K562 (cell line): ENCODE measurements at regions not wholly inside any gene's neighbourhood (a gene's known extent, or its start where the extent isn't known, plus 50 kb on each side); places are given as distances from the start of the nearest gene placed in this dataset.

Experiments used
- ATAC-seq: fragments of 200-7000 bp; cut with Tn5 transposase; 3 replicates; pipeline ENCODE4 v1.9.1; 2020; ENCODE audit warnings: moderate library complexity
- BruUV-seq: library from RNA; stranded (reverse); fragments of 400-500 nt; replicated peaks from 2 replicates; lab custom pipeline; 2021; lab: Mats Ljungman, UMichigan
- CTCF ChIA-PET: fragments of 300-600 bp; formaldehyde crosslinking; extraction: SDS; loops from one replicate; lab custom pipeline; 2021; ENCODE audit warnings: low intra/inter-chr PET ratio; lab: Yijun Ruan, JAX
- POLR2A ChIA-PET: fragments of 300-600, 350-650 bp; sonication (Branson Sonifier 250); formaldehyde crosslinking; extraction: SDS; loops from one replicate; lab custom pipeline; 2021; ENCODE audit warnings: antibody characterized with exemption, inconsistent platforms; lab: Yijun Ruan, JAX
- DNase-seq, 4 experiments: peaks; one replicate each; pipeline versions ENCODE4 v3.0.0 to v3.0.0-alpha.2; 2011 to 2018; ENCODE audit warnings: low spot score in 3 of 4, mixed read lengths in 3 of 4; ENCODE audit errors: extremely low read depth in 1 of 4
- FAIRE-seq: peaks from 2 replicates; lab custom pipeline; 2011; peaks lifted over from hg19 to GRCh38; lab: Jason Lieb, UNC
- H2AFZ ChIP-seq: 2 replicates; pipeline ENCODE4 v1.6.0; 2011; ENCODE audit warnings: low read depth, low read length, control low read depth, inconsistent platforms
- H3K27ac ChIP-seq: fragments of 200-600 bp; 3 replicates; pipeline ENCODE4 v1.8.0; 2011; ENCODE audit warnings: low read depth, mild to moderate bottlenecking, control low read depth, inconsistent platforms, low read length, moderate library complexity, mixed read lengths; ENCODE audit errors: extremely low read depth
- H3K27me3 ChIP-seq, 2 experiments: fragments of 300-600 bp in 1 of 2; 2 replicates in 1 of 2; 3 replicates in 1 of 2; pipeline versions ENCODE4 v1.6.0 to v1.8.0; 2011; ENCODE audit warnings: inconsistent platforms in 2 of 2, low read length in 2 of 2, mild to moderate bottlenecking in 1 of 2, mixed read lengths in 1 of 2, moderate library complexity in 1 of 2; ENCODE audit not compliant: control insufficient read depth in 2 of 2, insufficient read depth in 2 of 2
- H3K36me3 ChIP-seq: fragments of 300-600 bp; 3 replicates; pipeline ENCODE4 v1.8.0; 2011; ENCODE audit warnings: mild to moderate bottlenecking, low read length, inconsistent platforms; ENCODE audit not compliant: control insufficient read depth, insufficient read depth
- H3K4me1 ChIP-seq, 2 experiments: fragments of 200-600 bp in 1 of 2; replicated peaks in 1 of 2; 2 replicates in 1 of 2; 3 replicates in 1 of 2; pipeline versions ENCODE4 v1.5.1 to v1.8.0; 2011; ENCODE audit warnings: inconsistent platforms in 2 of 2, low read length in 2 of 2, mild to moderate bottlenecking in 1 of 2, mixed read lengths in 1 of 2, moderate library complexity in 1 of 2; ENCODE audit not compliant: control insufficient read depth in 2 of 2, insufficient read depth in 2 of 2
- H3K4me2 ChIP-seq: 2 replicates; pipeline ENCODE4 v1.6.1; 2011; ENCODE audit warnings: low read length, control low read depth, inconsistent platforms, mixed read lengths; ENCODE audit not compliant: insufficient read depth
- H3K4me3 ChIP-seq: fragments of 200-600 bp; sonication (generic), shearing (Covaris generic); 2 replicates; pipeline ENCODE4 v1.5.1; 2016; ENCODE audit warnings: control low read depth, inconsistent platforms
- H3K79me2 ChIP-seq: fragments of 200-600 bp; 3 replicates; pipeline ENCODE4 v1.8.0; 2011; ENCODE audit warnings: low read length, inconsistent platforms; ENCODE audit not compliant: control insufficient read depth, insufficient read depth
- H3K9ac ChIP-seq, 2 experiments: 2 replicates each; pipeline versions ENCODE4 v1.6.0 to v1.6.1; 2011; ENCODE audit warnings: low read depth in 2 of 2, low read length in 2 of 2, control low read depth in 1 of 2, inconsistent platforms in 1 of 2, mild to moderate bottlenecking in 1 of 2, mixed read lengths in 1 of 2; ENCODE audit not compliant: insufficient read depth in 1 of 2
- H3K9me1 ChIP-seq: one replicate; pipeline ENCODE4 v1.6.0; 2011; ENCODE audit warnings: inconsistent platforms, mild to moderate bottlenecking, low read length, moderate library complexity; ENCODE audit not compliant: control insufficient read depth, insufficient read depth
- H3K9me3 ChIP-seq: replicated peaks from 2 replicates; pipeline ENCODE4 v1.5.1; 2011; ENCODE audit warnings: low read depth, low read length, inconsistent platforms; ENCODE audit not compliant: control insufficient read depth, insufficient read depth
- H4K20me1 ChIP-seq: replicated peaks from 2 replicates; pipeline ENCODE4 v1.6.1; 2011; ENCODE audit warnings: low read length, inconsistent platforms, mixed read lengths; ENCODE audit not compliant: control insufficient read depth, insufficient read depth
- KLF1 ChIP-seq: fragments of 450-650 bp; IDR thresholded peaks from 2 replicates; pipeline ENCODE4 v1.6.1; 2016; ENCODE audit warnings: missing genetic modification characterization, missing compliant biosample characterization
- RERE ChIP-seq: sonication (generic); formaldehyde crosslinking; IDR thresholded peaks from 2 replicates; pipeline ENCODE4 v1.8.0; 2023; ENCODE audit warnings: missing genetic modification reagents, mild to moderate bottlenecking, borderline replicate concordance
- TCF7L2 ChIP-seq: fragments of 150-350 bp; IDR thresholded peaks from 2 replicates; pipeline ENCODE4 v1.6.1; 2016; ENCODE audit warnings: low read depth, mild to moderate bottlenecking, low read length, moderate library complexity
- ZNF224 ChIP-seq: sonication (generic); formaldehyde crosslinking; IDR thresholded peaks from 2 replicates; pipeline ENCODE4 v1.8.0; 2022; ENCODE audit warnings: mild to moderate bottlenecking, missing genetic modification reagents
- WGBS: fragments of 100-300 bp; shearing (Covaris generic); methylation state at CpG from one replicate; pipeline ENCODE4 v1.1.6; 2016; ENCODE audit warnings: low coverage, mixed read lengths; ENCODE audit not compliant: insufficient coverage; ENCODE audit errors: missing lambda C conversion rate; 5-methylcytosine and 5-hydroxymethylcytosine counted together
- in situ Hi-C: fragments of 300-500 bp; cut with MboI; formaldehyde crosslinking; loops from 4 replicates; pipeline ENCODE4 v1.15.0; 2018; ENCODE audit warnings: inconsistent platforms, mixed read lengths
- intact Hi-C: fragments of 100-400 bp; cut with micrococcal nuclease; formaldehyde crosslinking; loops from 2 replicates; pipeline ENCODE4 v1.14.2; 2022
- TF ChIP-seq, protein P1 (sequence below): fragments of 150-350 bp; IDR thresholded peaks from 2 replicates; pipeline ENCODE4 v1.6.1; 2014; ENCODE audit warnings: low read depth, mild to moderate bottlenecking, low read length, borderline replicate concordance
- TF ChIP-seq, protein P2 (sequence below): sonication (generic); formaldehyde crosslinking; IDR thresholded peaks from 2 replicates; pipeline ENCODE4 v1.8.1; 2023; ENCODE audit warnings: missing genetic modification reagents, mild to moderate bottlenecking, borderline replicate concordance

GRCh38 chr1:79775402-79775801 is 768.9 kb upstream of the ADGRL4 start:
- Histone ChIP-seq H3K9me3 (no peaks in the 10 kb centered on the region), H3K4me2 (no peak overlapping the region), H2AFZ (no peak overlapping the region), H3K9me1 (no peaks in the 10 kb centered on the region), H3K79me2 (no peaks in the 10 kb centered on the region), H3K4me3 (no peak overlapping the region), H3K27me3 (no peaks in the 10 kb centered on the region), H3K9ac (no peak overlapping the region), H4K20me1 (no peaks in the 10 kb centered on the region), H3K27ac (no peak overlapping the region), H3K4me1 (no peaks in the 10 kb centered on the region), H3K36me3 (no peaks in the 10 kb centered on the region)
- POLR2A ChIA-PET: no interaction called here
- WGBS: 7% methylated on average over 2 of the region's 2 CpGs
- intact Hi-C loops (no loop called here), in situ Hi-C loops (no loop called here)
- CTCF ChIA-PET: no interaction called here
- BruUV-seq: no TSS peak
- no peak for FAIRE-seq
- no peak for ATAC-seq
- TF ChIP-seq, protein P1, sequence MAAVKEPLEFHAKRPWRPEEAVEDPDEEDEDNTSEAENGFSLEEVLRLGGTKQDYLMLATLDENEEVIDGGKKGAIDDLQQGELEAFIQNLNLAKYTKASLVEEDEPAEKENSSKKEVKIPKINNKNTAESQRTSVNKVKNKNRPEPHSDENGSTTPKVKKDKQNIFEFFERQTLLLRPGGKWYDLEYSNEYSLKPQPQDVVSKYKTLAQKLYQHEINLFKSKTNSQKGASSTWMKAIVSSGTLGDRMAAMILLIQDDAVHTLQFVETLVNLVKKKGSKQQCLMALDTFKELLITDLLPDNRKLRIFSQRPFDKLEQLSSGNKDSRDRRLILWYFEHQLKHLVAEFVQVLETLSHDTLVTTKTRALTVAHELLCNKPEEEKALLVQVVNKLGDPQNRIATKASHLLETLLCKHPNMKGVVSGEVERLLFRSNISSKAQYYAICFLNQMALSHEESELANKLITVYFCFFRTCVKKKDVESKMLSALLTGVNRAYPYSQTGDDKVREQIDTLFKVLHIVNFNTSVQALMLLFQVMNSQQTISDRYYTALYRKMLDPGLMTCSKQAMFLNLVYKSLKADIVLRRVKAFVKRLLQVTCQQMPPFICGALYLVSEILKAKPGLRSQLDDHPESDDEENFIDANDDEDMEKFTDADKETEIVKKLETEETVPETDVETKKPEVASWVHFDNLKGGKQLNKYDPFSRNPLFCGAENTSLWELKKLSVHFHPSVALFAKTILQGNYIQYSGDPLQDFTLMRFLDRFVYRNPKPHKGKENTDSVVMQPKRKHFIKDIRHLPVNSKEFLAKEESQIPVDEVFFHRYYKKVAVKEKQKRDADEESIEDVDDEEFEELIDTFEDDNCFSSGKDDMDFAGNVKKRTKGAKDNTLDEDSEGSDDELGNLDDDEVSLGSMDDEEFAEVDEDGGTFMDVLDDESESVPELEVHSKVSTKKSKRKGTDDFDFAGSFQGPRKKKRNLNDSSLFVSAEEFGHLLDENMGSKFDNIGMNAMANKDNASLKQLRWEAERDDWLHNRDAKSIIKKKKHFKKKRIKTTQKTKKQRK: no peak
- TF ChIP-seq RERE (no peak), KLF1 (tag) (no peak), ZNF224 (CRISPR knock-in tag) (no peak), TCF7L2 (no peak)
- TF ChIP-seq, protein P2, sequence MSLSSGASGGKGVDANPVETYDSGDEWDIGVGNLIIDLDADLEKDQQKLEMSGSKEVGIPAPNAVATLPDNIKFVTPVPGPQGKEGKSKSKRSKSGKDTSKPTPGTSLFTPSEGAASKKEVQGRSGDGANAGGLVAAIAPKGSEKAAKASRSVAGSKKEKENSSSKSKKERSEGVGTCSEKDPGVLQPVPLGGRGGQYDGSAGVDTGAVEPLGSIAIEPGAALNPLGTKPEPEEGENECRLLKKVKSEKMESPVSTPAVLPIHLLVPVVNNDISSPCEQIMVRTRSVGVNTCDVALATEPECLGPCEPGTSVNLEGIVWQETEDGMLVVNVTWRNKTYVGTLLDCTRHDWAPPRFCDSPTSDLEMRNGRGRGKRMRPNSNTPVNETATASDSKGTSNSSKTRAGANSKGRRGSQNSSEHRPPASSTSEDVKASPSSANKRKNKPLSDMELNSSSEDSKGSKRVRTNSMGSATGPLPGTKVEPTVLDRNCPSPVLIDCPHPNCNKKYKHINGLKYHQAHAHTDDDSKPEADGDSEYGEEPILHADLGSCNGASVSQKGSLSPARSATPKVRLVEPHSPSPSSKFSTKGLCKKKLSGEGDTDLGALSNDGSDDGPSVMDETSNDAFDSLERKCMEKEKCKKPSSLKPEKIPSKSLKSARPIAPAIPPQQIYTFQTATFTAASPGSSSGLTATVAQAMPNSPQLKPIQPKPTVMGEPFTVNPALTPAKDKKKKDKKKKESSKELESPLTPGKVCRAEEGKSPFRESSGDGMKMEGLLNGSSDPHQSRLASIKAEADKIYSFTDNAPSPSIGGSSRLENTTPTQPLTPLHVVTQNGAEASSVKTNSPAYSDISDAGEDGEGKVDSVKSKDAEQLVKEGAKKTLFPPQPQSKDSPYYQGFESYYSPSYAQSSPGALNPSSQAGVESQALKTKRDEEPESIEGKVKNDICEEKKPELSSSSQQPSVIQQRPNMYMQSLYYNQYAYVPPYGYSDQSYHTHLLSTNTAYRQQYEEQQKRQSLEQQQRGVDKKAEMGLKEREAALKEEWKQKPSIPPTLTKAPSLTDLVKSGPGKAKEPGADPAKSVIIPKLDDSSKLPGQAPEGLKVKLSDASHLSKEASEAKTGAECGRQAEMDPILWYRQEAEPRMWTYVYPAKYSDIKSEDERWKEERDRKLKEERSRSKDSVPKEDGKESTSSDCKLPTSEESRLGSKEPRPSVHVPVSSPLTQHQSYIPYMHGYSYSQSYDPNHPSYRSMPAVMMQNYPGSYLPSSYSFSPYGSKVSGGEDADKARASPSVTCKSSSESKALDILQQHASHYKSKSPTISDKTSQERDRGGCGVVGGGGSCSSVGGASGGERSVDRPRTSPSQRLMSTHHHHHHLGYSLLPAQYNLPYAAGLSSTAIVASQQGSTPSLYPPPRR (CRISPR knock-in tag): no peak
- DNase-seq: no peak
